Caki2 (cell line): ENCODE measurements at regions not wholly inside any gene's neighbourhood (a gene's known extent, or its start where the extent isn't known, plus 50 kb on each side); places are given as distances from the start of the nearest gene placed in this dataset.
A peak's percentile ranks its signal among the peaks of the same experiment; 100 is the strongest.

Source experiments
- DNase-seq: peaks from one replicate; pipeline ENCODE4 v3.0.0-alpha.2; 2015; ENCODE audit warnings: low read depth
- in situ Hi-C: cut with HindIII; loops from 2 replicates; pipeline ENCODE4 v1.10.0; 2016; ENCODE audit warnings: low sequenced_read_pairs, low pct_unique_long_range_greater_than_20kb, mixed read lengths

DNA sequence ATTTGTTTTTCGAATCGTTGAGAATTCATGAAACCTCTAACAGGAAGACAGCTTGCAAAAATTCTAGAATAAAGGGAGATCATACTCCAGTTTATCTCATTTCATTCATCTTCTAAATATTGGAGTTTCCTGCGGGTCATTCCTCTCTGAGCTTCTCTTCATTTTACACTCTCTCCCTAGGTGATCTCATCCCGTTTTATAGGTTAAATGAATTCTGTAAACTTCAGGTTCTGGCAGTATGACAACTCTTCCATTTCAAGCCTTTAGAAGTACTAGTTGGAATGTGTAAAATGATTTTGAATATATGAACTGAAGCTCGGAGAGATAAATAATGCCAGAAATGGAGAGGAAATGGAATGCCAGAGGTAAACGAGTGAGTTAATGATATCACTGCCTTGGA, 312.4 kb downstream of the METTL4 start:
- DNase-seq = no peak
- in situ Hi-C loops = no loop called here

DNA sequence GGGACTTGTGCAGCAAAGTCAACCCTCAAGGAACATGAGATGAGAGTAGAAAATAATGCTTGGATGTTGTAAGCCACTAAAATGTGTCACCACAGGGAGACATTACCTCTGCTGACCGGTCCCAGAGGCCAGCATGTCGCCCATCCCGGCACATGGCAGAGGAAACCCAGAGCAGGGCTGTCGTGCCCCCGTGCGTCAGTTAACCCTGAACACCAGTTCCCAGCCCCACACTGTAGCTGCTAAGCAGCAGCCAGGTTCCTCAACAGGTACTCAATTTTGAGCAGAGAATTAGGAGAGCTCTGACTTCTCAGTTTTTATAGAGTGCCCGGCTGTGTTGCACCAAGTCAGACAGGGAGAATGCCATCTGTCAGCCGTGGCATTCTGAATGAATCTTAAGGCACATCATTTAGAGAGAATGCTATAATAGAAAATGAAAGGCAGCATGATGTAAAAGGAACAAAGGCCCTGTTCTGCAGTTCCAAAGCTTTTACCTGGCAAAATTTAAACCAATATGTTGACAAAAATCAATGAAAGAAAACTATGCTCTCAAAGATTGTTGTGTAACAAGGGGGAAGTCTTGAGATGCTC, 307.9 kb downstream of the METTL4 start:
- in situ Hi-C loops = no loop called here
- no peak for DNase-seq

DNA sequence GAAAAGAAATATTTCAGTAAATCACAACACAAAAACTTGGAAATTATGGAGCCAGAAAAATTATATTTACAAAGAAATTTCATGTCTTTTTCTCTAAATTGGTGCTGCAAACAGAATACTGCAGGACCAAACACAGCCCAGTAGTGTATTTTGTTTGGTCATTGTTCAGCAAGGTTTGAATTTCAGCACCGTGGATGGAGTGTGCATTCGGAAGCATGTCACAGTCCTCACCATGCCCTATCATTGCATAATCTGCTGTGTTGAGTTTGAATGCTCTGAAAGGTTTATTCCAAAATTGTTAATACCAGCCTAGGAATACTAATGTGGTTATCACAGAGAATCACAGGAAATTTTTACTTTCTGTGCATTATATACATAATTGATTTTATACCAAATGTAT, 296.7 kb downstream of the METTL4 start:
- in situ Hi-C loops = no loop called here
- DNase-seq = no peak

DNA sequence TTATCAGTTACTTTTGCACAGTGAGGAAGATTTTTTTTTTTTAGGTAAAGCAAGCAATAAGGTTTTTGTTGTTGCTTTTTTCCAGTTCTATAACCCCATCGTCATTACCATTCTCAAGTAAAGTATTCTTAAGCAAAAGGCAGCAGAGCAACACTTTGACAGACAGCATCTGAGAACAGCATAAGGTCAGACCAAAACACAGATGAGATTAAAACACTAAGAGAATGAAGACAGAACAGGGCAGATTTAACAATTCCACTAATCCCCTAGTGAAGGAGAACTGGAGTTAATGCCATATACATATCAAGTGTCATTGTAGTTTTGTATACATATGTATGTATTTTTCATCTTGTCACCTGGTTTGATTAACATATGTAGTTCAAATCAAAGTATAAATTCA, 290.2 kb downstream of the METTL4 start:
- in situ Hi-C loops = no loop called here

DNA sequence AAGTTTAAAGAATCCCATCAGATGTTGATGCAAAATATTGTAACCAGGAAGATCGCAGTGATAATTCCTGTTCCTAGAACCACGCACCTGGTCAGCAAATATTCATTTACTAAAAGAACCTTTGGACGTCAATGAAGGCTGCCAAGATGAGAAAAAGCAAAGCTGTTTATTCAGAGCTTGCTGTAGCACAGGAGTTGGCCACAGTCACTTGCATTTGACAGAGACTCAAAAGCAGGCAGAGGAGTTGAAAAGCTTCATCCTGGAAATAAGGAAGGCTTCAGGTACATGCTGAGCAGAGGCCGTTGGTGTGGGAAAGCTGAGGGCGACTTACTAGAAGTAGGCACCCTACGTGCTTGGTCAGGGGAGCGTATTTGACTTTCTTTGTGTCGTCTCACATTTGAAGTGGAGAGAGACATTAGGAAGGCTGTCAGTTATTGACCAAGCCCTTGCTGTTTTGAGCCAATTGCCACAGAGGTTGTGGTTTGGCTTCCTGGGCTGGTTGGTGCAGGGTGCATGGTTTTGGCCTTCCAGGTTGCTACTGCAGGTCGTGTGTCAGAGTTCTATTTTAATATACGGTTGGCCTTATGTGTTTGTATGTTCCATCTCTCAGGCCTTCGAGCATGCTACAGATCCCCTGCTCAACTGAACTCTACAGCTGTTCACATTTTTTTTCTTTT, 289.6 kb downstream of the METTL4 start:
- in situ Hi-C loops = no loop called here

More for the DNA sequence above, 290.2 kb downstream of the METTL4 start:
- DNase-seq = no peak

DNA sequence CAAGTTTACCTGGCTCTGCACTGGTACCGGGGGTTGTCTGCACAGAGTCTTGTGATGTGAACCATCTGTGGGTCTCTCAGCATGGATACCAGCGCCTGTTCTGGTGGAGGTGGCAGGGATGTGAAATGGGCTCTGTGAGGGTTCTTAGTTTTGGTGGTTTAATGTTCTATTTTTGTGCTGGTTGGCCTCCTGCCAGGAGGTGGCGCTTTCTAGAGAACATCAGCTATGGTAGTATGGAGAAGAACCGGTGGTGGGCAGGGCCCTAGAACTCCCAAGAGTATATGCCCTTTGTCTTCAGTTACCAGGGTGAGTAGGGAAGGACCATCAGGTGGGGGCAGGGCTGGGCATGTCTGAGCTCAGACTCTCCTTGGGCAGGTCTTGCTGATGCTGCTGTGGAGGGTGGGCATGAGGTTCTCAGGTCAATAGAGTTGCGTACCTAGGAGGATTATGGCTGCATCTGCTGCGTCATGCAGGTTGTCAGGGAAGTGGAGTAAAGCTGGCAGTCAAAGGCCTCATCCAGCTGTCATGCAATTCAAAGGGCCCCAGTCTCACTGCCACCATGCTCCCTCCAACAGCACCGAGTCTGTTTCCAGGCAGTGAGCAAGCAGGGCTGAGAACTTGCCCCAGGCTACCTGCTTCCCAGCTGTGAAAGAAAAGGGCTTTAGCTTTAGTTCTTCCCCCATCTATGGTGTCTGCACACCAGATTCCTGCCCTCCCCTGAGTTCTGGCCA, 278.0 kb downstream of the METTL4 start:
- no peak for DNase-seq

More for the DNA sequence above, 289.6 kb downstream of the METTL4 start:
- DNase-seq = no peak

DNA sequence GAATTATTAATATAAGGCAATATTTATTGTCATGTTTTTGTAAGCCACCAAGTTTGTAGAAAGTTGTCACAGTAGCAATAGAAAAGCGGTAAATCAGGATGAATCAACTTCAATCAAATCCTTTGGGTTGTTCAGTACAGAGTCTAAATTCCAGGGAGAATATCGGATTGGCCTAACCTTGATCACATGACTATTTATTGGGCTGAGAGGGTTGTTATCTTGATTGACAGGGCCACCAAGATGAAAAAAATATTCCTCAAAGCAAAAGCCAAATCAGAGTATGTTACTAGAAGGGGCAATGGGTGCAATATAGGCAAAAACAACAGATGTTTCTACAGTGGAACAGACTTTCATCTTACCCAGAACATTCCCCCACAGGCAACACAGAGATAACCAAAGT, 270.0 kb downstream of the METTL4 start:
- no peak for DNase-seq
- in situ Hi-C loops = no loop called here

More for the DNA sequence above, 278.0 kb downstream of the METTL4 start:
- in situ Hi-C loops = no loop called here

DNA sequence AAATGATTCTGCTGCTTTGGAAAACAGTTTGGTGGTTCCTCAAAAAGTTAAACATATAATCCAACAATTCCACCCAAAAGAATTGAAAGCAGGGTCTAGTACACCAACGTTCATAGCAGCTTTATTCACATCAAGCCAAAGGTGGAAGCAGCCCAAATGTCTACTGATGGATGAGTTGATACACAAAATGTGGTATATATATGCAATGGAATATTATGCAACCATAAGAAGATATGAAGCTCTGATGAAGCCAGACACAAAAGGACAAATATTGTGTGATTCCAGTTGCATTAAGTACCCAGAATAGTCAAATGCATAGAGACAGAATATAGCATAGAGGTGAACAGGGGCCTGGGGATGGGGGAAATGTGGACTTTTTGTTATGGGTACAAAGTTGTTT, 269.3 kb downstream of the METTL4 start:
- in situ Hi-C loops = no loop called here
- DNase-seq = no peak

DNA sequence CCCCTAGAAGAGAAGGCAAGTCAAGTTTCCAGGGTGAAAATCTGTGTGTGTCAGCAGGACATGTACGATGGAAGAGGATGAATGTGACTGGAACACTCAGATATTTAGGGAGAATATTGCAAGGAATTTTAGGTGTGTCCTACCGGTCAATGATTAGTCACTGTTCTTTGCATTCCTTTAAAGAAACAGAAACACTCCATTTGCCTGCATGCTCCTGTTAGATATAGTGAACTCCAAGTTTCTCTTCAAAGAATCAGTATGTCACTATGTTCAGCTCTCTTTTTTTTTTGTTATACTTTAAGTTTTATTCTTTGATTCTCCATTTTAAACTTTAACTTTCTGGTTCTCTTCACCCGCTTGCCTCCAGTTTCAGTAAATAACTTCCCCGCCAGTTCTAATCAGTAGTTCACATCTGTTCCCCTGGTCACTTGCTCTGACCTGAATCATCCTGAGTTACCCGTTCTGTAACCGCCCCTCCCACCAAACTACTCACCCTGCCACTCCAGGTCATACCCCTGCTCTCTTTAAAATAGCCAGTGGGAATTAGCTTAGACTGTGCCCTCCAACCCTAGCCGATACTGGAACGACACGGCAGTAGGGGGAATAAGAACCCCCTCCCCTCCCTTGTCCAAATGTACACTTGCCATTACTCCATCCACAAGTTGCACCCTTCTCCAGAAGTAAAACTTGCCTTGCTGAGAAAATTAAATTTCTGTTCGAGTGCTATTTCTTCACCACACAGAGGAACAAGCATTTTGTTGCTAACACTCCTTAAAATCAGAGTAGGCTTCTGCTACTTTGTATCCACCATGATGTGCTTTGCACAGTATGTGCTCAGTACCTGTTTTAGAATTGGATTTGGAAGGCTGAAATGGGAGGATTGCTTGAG, 268.4 kb downstream of the METTL4 start:
- DNase-seq = peak; percentile 76
- in situ Hi-C loops = no loop called here

DNA sequence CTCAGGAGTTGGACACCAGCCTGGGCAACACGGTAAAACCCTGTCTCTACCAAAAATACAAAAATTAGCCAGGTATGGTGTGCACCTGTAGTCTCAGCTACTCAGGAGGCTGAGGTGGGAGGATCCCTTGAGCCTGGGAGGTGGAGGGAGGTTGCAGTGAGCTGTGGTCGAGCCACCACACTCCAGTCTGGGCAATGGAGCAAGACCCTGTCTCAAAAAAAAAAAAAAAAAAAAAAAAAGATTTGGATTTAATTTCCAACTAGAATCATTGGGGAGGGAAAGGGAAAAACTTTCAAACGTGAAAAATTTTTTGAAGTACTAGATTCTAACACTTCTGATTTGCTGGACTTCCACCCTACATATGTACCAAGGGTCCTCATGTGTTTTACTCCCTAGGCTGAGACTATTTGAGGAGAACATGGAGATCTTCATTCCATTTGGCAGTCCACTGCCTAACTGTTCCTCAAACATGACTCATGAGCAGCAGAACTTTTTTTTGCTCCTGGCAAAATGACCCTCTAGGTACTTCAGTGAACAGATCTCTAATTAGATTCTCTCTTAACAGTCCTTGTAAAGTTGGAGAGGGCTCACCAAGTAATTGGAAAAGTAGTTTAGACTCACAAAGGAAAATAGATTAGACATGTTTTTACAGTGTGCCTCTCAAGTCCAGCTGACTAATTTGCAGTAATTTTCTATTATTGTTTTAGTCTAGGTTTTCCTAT, 267.6 kb downstream of the METTL4 start:
- peak; percentile 29 for DNase-seq

DNA sequence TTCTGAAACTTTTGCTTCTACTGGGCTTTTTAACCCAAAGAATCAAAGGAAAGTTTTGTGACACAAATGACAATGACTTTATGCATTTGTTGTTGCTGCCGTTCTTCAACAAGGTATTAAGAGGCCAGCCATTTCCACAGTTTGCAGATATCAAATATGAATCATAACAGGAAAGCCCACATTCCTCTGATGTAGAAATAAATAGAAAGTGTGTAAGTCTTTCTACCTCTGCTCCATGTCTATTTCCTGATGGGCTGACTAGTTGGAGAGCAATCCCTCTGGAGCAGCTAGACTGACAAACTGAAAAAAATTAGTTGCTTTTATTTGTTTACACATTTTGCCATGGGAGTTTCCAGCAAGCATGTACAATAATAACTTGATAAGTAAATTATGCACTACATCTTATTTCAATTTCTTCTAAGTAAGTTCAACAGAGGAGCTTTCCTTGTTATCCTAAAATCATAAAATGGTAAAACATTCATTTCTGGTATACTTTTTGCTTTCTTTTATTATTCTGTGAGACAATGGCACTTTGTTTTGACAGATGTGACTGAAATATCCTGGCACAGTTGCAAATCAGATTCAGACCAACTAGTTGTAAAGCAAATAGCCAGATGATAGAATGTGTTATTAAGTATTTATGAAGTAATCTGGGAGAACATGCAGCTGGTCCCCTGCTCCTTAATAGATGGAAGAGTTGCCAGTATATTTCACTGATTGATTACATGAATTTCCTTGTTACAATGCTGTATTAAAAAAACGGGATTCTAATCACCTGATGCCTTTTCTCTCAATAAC, 266.7 kb downstream of the METTL4 start:
- no peak for DNase-seq
- in situ Hi-C loops = no loop called here

More for the DNA sequence above, 267.6 kb downstream of the METTL4 start:
- in situ Hi-C loops = no loop called here

DNA sequence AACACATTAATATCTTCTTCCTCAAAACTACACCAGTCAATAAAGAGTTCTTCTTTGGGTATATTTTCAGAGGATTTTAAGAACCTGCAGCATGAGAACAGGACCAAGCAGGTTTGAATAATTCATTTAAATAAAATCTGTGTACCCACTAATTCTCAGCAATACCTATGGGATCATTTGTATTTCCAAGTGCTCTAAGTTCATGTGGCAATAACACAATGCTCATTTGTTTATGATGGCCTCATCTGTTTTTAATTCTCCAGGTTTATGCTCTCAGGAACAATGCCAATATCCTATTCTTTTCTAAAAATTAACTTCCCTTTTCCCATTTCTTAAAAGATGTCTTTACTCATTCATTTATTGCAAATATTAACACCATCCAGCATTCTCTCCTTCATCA, 264.7 kb downstream of the METTL4 start:
- in situ Hi-C loops = no loop called here
- no peak for DNase-seq

DNA sequence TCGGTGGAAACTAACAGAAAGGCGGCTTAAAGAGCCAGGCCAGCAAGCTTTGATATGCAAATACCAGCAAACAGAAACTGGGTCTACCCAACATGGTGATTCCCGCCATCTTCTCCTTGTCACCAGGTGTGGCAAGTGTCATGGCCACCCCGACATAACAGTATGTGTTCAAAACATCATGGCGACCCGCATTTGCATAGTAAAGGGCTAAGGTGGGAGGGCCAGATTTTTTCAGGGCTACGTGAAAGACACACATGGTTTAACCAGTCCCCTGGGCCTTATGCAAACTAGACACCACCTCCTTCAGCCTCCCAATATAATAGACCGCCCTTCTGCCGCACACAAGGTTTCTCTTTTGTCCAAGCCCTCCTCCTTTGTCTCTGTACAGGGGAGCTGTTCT, 260.4 kb downstream of the METTL4 start:
- in situ Hi-C loops = no loop called here
- no peak for DNase-seq

DNA sequence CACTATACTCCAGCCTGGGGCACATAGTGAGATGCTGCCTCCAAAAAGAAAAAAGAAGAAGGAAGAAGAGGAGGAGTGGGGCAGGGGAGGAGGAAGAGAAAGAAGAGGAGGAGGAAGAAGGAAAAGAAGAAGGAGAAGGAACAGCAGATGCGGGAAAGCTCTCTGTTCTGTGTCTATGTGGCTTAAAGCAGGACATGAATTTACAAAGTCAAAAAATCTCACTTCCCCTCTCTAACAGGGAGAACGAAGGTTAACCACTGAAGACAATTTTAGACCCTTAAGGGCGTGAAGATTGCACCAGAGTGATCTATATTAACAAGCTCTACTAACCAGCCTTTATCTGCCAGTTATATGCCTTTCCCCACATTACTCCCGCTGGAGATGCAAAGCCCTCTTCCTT, 258.9 kb downstream of the METTL4 start:
- no peak for DNase-seq
- in situ Hi-C loops = no loop called here

DNA sequence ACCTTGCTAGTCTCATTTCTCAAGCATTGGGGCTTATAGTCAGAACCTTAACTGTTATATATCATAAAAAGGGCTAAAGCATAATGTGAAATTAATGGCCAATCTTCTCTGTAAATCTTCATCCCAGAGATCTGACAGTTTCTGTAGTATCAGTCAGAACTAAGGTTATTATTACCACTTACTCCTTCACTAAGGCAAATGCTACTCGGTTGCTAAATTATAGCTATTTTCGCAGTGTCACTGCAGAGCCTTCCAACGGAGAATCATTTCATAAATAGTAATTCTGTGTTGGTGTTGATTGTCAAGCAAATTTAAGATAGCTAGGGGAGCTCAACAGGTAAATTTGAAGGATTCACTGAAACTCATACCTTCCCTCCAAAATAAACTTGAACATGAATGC, 258.0 kb downstream of the METTL4 start:
- in situ Hi-C loops = no loop called here
- DNase-seq = no peak

DNA sequence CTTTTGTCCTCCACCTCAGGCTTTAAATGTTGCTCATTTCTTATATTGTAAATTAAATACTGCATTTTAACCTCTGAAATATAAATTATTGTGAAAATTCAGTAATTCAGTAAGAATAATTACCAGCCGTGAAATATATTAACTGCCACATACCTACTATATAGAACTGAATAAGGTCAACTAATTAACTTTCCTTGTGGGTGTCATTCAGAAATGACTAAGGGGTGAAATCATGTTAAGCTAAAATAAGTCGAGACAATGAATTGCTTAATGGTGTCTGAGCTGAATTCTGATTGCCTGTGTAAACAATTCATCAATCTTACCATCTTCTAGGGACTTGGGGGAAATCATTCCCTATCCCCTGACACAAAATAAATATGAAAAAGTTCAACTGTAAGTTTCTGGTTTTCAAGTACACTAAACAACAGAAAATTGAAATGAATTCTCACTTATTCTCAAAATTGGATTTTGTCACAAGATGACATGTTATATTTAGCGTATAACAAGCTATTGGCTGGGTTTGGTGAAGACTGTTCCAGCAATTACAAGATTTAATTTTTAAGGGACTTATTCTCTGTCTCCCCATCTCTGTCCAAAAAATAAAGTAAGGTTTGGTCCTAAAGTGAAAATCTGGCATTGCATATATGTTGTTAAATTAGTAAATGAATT, 255.1 kb downstream of the METTL4 start:
- DNase-seq = no peak
- in situ Hi-C loops = no loop called here
